ENCODE measurements at regions not wholly inside any gene's neighbourhood (a gene's known extent, or its start where the extent isn't known, plus 50 kb on each side); places are given as distances from the start of the nearest gene placed in this dataset.
"Not testable (repeated sequence)": the region's sequence is repeated elsewhere in the genome, so short reads cannot be mapped to it uniquely, and the experiment has no call there.

DNA sequence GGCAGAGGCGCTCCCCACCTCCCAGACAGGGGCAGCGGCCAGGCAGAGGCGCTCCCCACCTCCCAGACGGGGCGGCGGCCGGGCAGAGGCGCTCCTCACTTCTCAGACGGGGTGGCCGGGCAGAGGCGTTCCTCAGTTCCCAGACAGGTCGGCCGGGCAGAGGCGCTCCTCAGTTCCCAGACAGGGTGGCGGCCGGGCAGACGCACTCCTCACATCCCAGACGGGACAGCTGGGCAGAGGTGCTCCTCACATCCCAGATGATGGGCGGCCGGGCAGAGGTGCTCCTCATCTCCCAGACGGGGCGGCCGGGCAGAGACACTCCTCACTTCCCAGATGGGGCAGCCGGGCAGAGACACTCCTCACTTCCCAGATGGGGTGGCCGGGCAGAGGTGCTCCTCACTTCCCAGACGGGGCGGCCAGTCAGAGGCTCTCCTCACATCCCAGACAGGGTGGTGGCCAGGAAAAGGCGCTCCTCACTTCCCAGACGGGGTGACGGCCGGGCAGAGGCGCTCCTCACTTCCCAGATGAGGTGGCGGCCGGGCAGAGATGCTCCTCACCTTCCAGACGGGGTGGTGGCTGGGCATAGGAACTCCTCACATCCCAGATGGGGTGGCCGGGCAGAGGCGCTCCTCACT lies 75.1 kb downstream of the CARTPT start:
- POLR2A ChIA-PET: no interaction called here
- H3K27ac Mint-ChIP-seq: no peak overlapping the region
- peaks cover 32% of the 10 kb centered on the region for H3K9me3 Mint-ChIP-seq

DNA sequence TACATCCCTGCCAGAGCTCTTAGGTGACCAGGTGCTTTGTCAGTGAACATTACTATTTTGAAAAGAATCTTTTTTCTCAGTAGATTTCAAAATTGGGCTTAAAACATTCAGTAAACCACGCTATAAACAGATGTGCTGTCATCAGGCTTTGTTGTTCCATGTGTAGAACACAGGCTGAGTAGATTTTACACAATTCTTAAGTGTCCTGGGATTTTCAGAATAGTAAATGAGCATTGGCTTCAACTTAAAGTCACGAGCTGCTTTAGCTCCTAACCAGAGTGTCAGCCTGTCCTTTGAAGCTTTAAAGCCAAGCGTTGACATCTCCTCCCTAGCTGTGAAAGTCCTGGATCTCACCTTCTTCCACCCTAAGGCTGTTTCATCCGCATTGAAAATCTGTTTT lies 83.6 kb downstream of the CARTPT start:
- CTCF ChIA-PET: no interaction called here
- peaks cover 24% of the 10 kb centered on the region for H3K27me3 Mint-ChIP-seq
- POLR2A ChIA-PET: no interaction called here
- peaks cover 12% of the 10 kb centered on the region for H3K9me3 Mint-ChIP-seq
- intact Hi-C loops (cut with micrococcal nuclease): no loop called here
- H3K4me3 Mint-ChIP-seq: no peak overlapping the region
- DNase-seq: no peak
- no peak overlapping the region for H3K27ac Mint-ChIP-seq
- no peaks in the 10 kb centered on the region for H3K36me3 Mint-ChIP-seq
- no peaks in the 10 kb centered on the region for H3K4me1 Mint-ChIP-seq (ENCODE audit: low read depth)

More for the DNA sequence above, 75.1 kb downstream of the CARTPT start:
- DNase-seq: no peak
- H3K4me3 Mint-ChIP-seq: no peak overlapping the region
- H3K4me1 Mint-ChIP-seq (ENCODE audit: low read depth): no peaks in the 10 kb centered on the region
- CTCF ChIA-PET: no interaction called here
- no peaks in the 10 kb centered on the region for H3K36me3 Mint-ChIP-seq
- intact Hi-C loops (cut with micrococcal nuclease): no loop called here
- H3K27me3 Mint-ChIP-seq: peaks cover 8% of the 10 kb centered on the region

DNA sequence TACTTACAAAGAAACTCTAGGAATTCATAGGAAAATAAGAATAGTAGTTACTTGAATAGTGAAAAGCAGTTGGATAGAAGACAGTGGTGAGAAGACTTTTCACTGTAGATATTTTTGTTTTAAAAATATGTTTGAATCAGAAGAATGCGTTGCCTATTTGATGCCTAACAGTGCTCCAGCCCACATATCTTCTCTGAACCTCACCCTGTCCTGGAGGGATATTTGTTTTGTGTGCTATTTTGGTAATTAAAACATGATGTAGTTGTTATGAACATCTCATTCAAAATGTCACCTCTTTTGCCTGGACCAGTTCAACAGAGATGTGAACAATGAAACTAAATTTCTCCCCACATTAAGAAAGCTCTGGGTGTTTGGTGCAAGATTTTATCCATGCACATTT lies 87.6 kb downstream of the CARTPT start:
- Mint-ChIP-seq H3K36me3 (no peaks in the 10 kb centered on the region), H3K9me3 (no peaks in the 10 kb centered on the region), H3K4me3 (no peak overlapping the region), H3K27ac (no peak overlapping the region), H3K4me1 (ENCODE audit: low read depth) (peaks cover 3% of the 10 kb centered on the region), H3K27me3 (peaks cover 15% of the 10 kb centered on the region)
- ChIA-PET CTCF (no interaction called here), POLR2A (no interaction called here)
- intact Hi-C loops (cut with micrococcal nuclease): no loop called here
- no peak for DNase-seq

DNA sequence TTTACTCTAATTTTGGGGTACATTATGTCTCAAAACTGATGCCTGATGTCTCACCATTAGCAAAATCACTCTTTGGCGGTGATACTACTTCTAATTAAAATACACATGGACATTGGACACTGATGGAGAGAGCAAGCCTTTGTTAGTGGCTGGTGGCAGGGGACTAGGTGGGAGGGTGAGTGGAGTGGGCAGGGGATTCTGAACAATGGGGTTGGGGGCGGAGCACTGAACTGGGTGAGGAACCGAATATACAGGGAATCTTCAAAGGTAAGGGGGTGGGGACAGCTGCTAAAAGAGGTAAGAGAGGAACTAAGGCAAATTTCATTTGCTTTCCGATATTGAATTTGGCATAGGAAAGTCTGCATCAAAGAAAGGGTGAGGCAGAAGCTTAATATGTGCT lies 88.8 kb downstream of the CARTPT start:
- no peak for DNase-seq
- H3K9me3 Mint-ChIP-seq: no peaks in the 10 kb centered on the region
- peaks cover 15% of the 10 kb centered on the region for H3K27me3 Mint-ChIP-seq
- H3K4me1 Mint-ChIP-seq (ENCODE audit: low read depth): peaks cover 3% of the 10 kb centered on the region
- ChIA-PET CTCF (no interaction called here), POLR2A (no interaction called here)
- no peaks in the 10 kb centered on the region for H3K36me3 Mint-ChIP-seq
- intact Hi-C loops (cut with micrococcal nuclease): no loop called here
- H3K27ac Mint-ChIP-seq: no peak overlapping the region
- no peak overlapping the region for H3K4me3 Mint-ChIP-seq

DNA sequence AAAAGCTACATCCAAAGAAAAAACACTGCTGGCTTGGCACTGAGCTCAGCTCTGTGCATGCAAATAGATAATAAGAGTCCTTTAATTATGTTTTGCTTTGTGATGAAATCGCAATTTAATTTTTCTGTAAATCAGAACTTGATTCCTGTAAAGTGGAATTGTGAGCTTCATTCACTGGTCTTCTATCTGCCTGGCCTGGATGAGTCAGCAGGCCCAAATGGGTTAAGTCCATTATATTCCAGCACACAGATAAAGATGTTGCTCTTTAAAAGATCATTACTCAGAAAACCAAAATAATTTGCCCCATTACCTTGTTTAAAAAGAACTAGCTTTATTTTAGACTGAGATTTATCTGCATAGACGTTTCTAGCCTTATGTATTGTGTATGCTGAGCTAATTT lies 90.4 kb downstream of the CARTPT start:
- Mint-ChIP-seq H3K9me3 (no peaks in the 10 kb centered on the region), H3K4me3 (no peak overlapping the region), H3K27me3 (peaks cover 10% of the 10 kb centered on the region), H3K4me1 (ENCODE audit: low read depth) (peaks cover 3% of the 10 kb centered on the region), H3K36me3 (no peaks in the 10 kb centered on the region), H3K27ac (no peak overlapping the region)
- ChIA-PET CTCF (no interaction called here), POLR2A (no interaction called here)
- no peak for DNase-seq
- intact Hi-C loops (cut with micrococcal nuclease): no loop called here

DNA sequence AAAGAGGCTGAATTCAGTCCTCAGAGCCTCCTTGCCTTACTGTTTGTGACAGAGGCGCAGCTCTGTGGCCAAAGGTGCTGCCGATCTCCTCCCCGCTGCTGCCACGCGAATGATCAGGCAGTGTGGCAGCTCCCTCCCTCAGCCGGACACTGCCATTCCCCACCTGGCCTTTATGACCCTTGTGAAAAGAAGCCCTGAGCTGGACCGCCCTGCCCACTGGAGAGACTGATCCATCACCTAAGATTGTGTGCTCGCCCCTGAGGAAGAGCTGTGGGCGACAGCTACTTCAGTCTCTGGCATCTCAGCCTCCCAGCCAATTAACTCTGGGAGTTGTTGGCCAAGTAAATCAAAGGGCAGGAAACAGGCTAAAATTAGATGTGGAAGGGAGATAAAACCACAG lies 90.9 kb downstream of the CARTPT start:
- Mint-ChIP-seq H3K27ac (no peak overlapping the region), H3K4me3 (no peak overlapping the region), H3K36me3 (no peaks in the 10 kb centered on the region), H3K9me3 (no peaks in the 10 kb centered on the region), H3K27me3 (peaks cover 12% of the 10 kb centered on the region), H3K4me1 (ENCODE audit: low read depth) (peaks cover 3% of the 10 kb centered on the region)
- intact Hi-C loops (cut with micrococcal nuclease): no loop called here
- ChIA-PET CTCF (no interaction called here), POLR2A (no interaction called here)
- DNase-seq: no peak

DNA sequence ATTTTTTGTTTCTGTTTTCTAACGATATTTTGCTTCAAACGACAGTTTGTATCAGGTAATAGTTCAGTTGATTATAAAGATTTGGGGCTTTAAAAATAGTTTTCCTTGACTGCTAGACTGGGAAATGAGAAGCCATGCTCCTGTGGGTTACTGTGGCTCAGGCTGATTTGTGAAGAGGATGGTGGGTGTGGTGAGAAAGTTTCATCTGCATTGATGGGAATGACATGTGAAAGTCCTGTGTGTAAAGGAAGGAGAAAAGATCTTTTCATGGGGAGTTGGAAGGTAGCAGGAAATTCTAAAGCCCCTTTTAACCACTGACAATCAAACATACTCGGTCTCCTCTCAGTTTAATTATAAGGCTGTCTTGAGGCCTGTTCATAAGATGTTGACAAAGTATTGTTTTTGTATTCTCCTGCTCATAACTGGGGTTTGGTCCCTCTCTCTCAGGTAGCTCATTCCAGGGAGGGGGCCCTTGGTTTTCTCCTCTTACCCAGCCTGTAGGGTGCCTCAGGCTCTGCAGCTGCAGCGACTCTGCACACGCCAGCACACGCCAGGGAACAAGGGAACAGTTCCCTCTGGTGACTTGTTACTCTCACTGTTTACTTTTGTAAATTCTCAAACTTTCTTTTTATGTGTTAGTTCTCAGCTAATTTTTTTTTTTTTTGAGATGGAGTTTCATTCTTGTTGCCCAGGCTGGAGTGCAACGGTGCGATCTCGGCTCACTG lies 91.6 kb downstream of the CARTPT start:
- peaks cover 3% of the 10 kb centered on the region for H3K4me1 Mint-ChIP-seq (ENCODE audit: low read depth)
- no peak overlapping the region for H3K27ac Mint-ChIP-seq
- no peak overlapping the region for H3K4me3 Mint-ChIP-seq
- no peak for DNase-seq
- intact Hi-C loops (cut with micrococcal nuclease): no loop called here
- peaks cover 12% of the 10 kb centered on the region for H3K27me3 Mint-ChIP-seq
- no peaks in the 10 kb centered on the region for H3K9me3 Mint-ChIP-seq
- ChIA-PET POLR2A (no interaction called here), CTCF (no interaction called here)
- H3K36me3 Mint-ChIP-seq: no peaks in the 10 kb centered on the region

DNA sequence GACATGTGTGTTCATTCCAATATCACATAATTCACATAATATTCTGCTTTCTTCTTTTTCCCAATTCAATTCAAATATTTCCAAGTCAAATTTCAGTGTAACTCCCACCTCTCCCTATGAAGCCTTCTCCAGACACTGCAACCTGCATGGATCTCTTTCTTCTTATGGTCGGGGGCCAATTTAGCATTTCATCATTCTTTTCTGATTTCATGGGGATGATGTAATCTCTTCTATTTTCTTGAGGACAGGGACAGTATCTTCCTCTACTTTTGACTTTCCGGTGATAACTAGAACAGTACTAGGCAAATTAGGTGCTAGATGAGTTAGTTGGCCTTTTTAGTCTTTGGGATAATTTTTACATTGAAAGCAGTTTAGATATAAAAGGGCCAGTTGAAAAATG lies 92.7 kb downstream of the CARTPT start:
- no peak overlapping the region for H3K4me3 Mint-ChIP-seq
- no peak for DNase-seq
- intact Hi-C loops (cut with micrococcal nuclease): no loop called here
- no peak overlapping the region for H3K27ac Mint-ChIP-seq
- peaks cover 7% of the 10 kb centered on the region for H3K27me3 Mint-ChIP-seq
- no peaks in the 10 kb centered on the region for H3K9me3 Mint-ChIP-seq
- H3K36me3 Mint-ChIP-seq: no peaks in the 10 kb centered on the region
- CTCF ChIA-PET: no interaction called here
- POLR2A ChIA-PET: no interaction called here
- peaks cover 3% of the 10 kb centered on the region for H3K4me1 Mint-ChIP-seq (ENCODE audit: low read depth)

DNA sequence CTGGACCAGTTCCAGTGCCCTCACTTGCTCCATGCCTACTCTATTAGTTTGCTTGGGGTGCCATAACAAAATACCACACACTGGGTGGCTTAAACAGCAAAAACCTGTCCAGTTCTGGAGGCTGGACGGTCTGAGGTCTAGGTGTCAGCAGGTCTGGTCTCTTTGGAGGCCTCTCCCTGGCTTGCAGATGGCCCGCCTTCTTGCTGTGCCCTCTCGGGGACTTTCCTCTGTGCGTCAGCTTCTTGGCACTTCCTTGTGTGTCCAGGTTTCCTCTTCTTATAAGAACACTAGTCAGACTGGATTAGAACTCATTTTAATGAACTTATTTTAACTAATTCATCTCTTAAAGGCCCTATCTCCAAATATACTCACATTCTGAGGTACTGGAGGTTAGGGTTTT lies 97.2 kb downstream of the CARTPT start:
- Mint-ChIP-seq H3K4me1 (ENCODE audit: low read depth) (no peaks in the 10 kb centered on the region), H3K27me3 (peaks cover 4% of the 10 kb centered on the region), H3K36me3 (no peaks in the 10 kb centered on the region), H3K27ac (no peak overlapping the region), H3K4me3 (no peak overlapping the region), H3K9me3 (peaks cover 5% of the 10 kb centered on the region)
- intact Hi-C loops (cut with micrococcal nuclease): no loop called here
- ChIA-PET CTCF (no interaction called here), POLR2A (no interaction called here)
- DNase-seq: no peak

DNA sequence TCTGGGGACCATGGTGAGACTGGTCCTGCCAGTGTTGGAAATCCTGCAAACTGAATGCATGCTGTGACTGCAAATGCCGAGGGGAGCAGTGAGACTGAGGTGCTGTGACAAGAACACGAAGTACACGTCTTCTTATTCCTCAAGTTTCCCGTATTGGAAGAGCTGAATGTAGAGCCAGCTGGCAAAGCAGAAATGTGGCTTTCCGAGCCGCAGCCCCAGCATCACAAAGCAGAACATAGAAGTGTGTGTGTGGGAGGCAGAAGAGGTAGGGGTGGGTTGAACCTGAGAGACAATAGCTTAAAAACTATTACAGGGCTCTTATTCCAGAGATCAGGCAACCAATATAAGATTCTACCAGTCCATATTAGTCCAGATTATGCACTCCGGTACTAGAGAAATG lies 98.8 kb downstream of the CARTPT start:
- CTCF ChIA-PET: no interaction called here
- no peaks in the 10 kb centered on the region for H3K36me3 Mint-ChIP-seq
- peaks cover 16% of the 10 kb centered on the region for H3K9me3 Mint-ChIP-seq
- H3K27ac Mint-ChIP-seq: no peak overlapping the region
- intact Hi-C loops (cut with micrococcal nuclease): no loop called here
- no peak overlapping the region for H3K4me3 Mint-ChIP-seq
- peaks cover 4% of the 10 kb centered on the region for H3K27me3 Mint-ChIP-seq
- POLR2A ChIA-PET: no interaction called here
- no peak for DNase-seq
- H3K4me1 Mint-ChIP-seq (ENCODE audit: low read depth): no peaks in the 10 kb centered on the region

DNA sequence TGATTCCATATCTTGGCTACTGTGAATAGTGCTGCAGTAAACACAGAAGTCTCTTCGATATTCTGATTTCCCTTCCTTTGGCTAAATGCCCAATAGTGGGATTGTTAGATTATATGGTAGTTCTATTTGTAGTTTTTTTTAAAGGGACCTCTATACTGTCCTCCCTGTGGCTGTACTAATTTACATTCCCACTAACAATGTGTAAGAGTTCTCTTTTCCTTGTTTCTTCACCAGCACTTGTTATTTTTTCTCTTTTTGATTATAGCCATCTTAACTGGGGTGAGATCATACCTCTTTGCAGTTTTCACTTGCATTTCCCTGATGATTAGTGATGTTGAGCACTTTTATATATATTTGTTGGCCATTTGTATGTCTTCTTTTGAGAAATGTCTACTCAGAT lies 102.0 kb downstream of the CARTPT start:
- ChIA-PET POLR2A (no interaction called here), CTCF (no interaction called here)
- H3K36me3 Mint-ChIP-seq: no peaks in the 10 kb centered on the region
- H3K4me1 Mint-ChIP-seq (ENCODE audit: low read depth): no peaks in the 10 kb centered on the region
- H3K27ac Mint-ChIP-seq: no peak overlapping the region
- DNase-seq: no peak
- H3K9me3 Mint-ChIP-seq: peaks cover 23% of the 10 kb centered on the region
- H3K4me3 Mint-ChIP-seq: no peak overlapping the region
- intact Hi-C loops (cut with micrococcal nuclease): no loop called here
- H3K27me3 Mint-ChIP-seq: peaks cover 2% of the 10 kb centered on the region

DNA sequence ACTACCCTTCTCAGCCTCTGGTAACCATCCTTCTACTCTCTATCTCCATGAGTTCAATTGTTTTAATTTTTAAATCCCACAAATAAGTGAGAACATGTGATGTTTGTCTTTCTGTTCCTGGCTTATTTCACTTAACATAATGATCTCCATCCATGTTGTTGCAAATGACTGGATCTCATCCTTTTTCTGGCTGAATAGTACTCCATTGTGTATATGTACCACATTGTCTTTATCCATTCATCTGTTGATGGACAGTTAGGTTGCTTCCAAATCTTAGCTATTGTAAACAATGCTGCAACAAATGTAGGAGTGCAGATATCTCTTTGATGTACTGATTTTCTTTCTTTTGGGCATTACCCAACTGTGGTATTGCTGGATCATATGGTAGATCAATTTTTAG lies 103.0 kb downstream of the CARTPT start:
- POLR2A ChIA-PET; DNase-seq; H3K36me3 Mint-ChIP-seq; CTCF ChIA-PET; intact Hi-C loops (cut with micrococcal nuclease); H3K27ac Mint-ChIP-seq; H3K27me3 Mint-ChIP-seq; H3K4me1 Mint-ChIP-seq (ENCODE audit: low read depth); H3K4me3 Mint-ChIP-seq: not testable (repeated sequence)
- peaks cover 32% of the 10 kb centered on the region for H3K9me3 Mint-ChIP-seq

DNA sequence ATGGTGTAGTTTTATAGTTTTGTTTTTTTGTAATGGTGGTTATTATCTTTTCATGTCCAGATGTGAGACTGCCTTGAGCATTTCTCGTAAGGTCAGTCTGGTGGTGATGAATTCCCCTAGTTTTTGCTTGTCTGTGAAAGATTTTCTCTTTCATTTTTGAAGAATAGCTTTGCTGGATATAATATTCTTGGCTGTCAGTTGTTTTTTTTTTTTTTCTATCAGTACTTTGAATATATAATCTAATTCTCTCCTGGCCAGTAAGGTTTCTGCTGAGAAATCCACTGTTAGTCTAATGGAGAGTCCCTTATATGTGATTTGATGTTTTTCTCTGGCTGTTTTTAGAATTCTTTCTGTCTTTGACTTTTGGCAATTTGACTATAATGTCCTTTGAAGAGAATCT lies 106.9 kb downstream of the CARTPT start:
- intact Hi-C loops (cut with micrococcal nuclease): no loop called here
- Mint-ChIP-seq H3K27ac (no peak overlapping the region), H3K4me3 (no peak overlapping the region), H3K4me1 (ENCODE audit: low read depth) (no peaks in the 10 kb centered on the region), H3K36me3 (peaks cover 6% of the 10 kb centered on the region), H3K9me3 (peaks cover 43% of the 10 kb centered on the region), H3K27me3 (no peaks in the 10 kb centered on the region)
- CTCF ChIA-PET: no interaction called here
- POLR2A ChIA-PET: no interaction called here
- no peak for DNase-seq

Data from activated CD4-positive, alpha-beta memory T cell treated with anti-CD3 and anti-CD28 coated beads for 36 hours (primary cell).